HG03064 (cell line): ENCODE measurements at regions not wholly inside any gene's neighbourhood (a gene's known extent, or its start where the extent isn't known, plus 50 kb on each side); places are given as distances from the start of the nearest gene placed in this dataset.
"Not testable (repeated sequence)": the region's sequence is repeated elsewhere in the genome, so short reads cannot be mapped to it uniquely, and the experiment has no call there.

Experiments used
- ATAC-seq: cut with Tn5 transposase; IDR thresholded peaks from one replicate; pipeline ENCODE4 v1.9.1; 2021; ENCODE audit warnings: low read depth; ENCODE audit not compliant: unreplicated experiment

- no peak for ATAC-seq
Observed at GRCh38 chr3:10653866-10654611, 148.7 kb upstream of the ATP2B2 start.

GRCh38 chr3:10655105-10655504 is 149.7 kb upstream of the ATP2B2 start:
- no peak for ATAC-seq

GRCh38 chr3:10657339-10657738 is 152.0 kb upstream of the ATP2B2 start:
- ATAC-seq = not testable (repeated sequence)

DNA sequence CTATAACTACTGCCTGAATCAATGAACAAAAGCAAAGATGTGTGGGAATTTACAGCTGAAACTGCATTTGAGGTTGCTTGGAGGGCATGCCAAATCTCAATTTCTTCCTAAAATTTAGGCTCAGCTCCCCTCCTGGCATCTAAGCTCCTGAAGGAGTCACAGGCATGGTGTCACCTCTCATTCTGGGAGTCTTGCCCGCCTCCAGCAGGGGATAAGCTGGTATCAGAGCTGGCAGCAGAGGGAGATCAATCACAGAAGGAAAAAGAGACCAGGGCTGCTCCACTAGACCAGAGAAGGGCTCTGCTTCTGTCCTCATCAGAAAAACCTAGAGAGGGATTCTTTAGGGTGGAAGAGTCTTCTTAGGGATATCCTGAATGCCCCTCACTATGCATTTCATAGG is 150.4 kb upstream of the SLC6A11 start:
- ATAC-seq = no peak

- no peak for ATAC-seq
Observed at GRCh38 chr3:10666621-10667020, 149.4 kb upstream of the SLC6A11 start.

DNA sequence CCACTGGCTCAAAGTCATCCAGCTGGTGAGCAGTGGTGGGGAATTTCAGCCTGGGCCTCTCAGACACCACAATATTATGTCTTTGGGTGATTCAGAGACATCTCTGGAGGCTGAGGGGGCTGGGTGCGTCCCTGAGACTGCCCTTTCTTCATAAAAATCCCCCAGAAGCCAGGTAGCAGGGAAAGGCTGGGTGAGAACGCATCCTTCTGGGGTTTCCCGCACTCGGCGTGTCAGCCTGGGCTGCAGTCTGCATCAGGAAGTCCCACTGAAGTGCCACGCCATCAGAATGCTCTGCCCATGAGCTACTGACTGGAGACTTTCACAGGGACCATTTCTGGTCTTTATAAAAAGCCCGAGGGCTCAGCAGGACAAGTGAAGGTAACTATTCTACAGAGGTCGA is 148.8 kb upstream of the SLC6A11 start:
- no peak for ATAC-seq

GRCh38 chr3:10667901-10668476 is 148.0 kb upstream of the SLC6A11 start:
- no peak for ATAC-seq

DNA sequence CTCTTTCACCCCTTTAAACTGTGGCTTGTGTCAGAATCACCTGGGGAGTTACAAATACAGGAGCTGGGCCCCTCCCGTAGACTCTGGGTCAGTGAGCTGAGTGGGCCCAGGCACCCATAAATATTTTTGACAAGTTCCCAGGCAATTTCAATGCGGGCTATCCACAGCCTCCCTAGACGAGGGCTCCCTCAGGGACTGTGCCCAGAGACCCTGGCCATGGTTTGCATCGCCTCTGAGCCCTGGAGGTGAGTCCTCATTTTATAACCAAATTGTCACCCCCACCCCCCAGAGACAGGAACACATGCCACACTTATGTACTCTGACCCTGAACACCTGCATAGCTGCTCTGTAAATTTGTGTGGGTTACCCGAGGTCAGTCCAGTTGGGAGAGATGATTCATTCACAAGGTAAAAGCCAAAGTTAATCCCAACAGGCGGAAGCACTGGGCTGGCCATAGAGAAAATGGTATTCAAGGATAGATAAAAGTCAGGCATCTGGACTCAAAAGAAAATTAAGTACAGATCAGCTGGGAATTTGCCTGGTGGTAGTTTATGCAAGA is 146.5 kb upstream of the SLC6A11 start:
- ATAC-seq = no peak

- ATAC-seq = no peak
Observed at GRCh38 chr3:10672422-10672821, 143.6 kb upstream of the SLC6A11 start.

DNA sequence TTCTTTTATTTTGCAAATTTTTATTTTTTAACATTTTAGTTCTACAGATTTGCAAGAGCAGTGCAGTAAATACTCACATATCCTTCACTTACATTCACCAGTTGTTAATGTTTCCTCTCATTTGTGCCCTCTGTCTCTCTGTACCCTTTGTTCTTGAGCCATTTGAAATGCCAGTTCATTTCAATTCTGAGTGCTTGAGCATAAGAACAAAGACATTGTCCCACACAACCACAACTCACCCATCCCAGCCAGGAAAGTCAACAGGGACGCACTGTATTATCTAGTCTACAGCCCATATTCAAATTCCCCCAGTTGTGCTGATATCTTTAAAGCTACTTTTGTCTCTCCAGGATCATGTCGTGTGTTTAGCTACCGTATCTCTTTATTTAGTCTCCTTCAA is 141.4 kb upstream of the SLC6A11 start:
- no peak for ATAC-seq

DNA sequence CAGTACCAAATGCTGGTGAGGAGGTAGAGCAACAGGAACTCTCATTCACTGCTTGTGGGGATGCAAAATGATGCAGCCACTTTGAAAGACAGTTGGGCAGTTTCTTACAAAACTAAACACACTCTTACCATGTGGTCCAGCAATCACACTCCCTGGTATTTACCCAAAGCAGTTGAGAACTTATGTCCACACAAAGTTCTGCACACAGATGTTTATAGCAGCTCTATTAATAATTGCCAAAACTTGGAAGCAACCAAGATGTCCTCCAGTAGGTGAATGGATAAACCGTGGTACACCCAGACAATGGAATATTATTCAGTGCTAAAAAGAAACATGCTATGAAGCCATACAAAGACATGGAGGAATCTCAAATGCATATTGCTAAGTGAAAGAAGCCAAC is 139.1 kb upstream of the SLC6A11 start:
- no peak for ATAC-seq

GRCh38 chr3:10678796-10679376 is 137.1 kb upstream of the SLC6A11 start:
- ATAC-seq = no peak

GRCh38 chr3:10680796-10681195 is 135.2 kb upstream of the SLC6A11 start:
- ATAC-seq = no peak

- ATAC-seq = no peak
Observed at GRCh38 chr3:10682692-10683091, 133.3 kb upstream of the SLC6A11 start.

DNA sequence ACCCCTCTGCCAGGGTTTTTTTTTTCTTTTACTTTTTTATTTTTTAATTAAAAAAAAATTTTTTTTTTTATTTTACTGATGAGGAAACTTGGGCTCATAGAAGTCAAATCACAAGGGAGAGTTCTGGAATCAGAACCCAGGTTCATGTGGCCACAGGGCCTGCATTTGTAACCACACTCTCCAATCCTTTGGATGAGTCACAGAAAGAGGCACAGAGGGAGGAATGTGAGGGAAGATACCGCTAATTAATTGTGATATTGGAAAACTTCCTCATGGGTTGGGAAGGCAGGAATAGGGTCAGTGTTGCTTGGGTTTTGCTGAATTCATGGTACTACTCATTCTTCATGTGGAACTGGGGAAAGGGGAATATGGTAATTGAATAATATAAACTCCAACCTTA is 132.9 kb upstream of the SLC6A11 start:
- no peak for ATAC-seq

DNA sequence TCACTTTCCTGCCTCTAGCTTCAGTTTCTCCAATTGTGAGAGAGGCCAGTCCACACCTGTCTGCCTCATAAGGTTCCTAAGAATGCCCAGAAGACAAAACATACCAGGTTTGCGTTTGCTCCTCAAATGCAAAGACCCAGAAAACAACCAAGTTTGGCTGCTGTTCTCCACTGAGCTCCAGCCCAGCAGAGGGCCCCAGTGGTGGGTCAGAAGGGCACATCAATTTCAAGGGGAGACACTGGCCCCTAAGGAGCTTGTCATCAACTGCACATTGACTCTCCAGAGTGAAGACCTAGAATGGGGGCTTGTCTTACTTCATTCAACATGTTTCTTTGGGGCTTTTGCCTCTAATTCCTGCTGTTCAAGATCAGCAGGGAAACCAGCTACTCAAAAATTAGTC is 127.9 kb upstream of the SLC6A11 start:
- ATAC-seq = no peak

GRCh38 chr3:10688548-10689172 is 127.4 kb upstream of the SLC6A11 start:
- no peak for ATAC-seq

DNA sequence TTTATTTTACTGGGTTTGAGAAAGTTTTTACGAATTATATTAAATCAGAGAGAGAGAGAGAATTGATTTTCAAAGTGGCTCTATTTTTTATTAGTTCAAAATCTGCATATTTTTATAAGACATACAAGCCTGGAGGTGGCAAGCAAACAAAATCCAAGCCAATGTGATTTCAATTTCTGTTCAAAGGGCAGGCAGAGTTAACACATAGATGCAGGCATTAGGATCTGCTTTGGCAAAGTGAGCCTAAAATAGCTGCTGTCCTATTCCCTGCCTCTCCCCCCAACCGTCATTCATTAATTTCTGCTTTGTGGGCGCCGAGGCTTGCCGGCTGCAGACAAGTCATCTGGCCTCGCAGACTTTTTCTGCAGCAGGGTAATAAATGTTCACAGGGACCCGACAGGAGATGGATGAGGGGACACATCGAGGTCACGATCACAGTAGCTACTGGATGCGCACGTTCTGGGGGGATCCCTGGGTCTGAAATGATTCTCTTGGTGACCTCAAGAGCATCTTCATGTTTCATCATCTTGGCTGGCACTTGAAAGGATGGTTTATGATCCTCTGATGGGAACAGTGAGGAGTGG is 123.9 kb upstream of the SLC6A11 start:
- no peak for ATAC-seq

DNA sequence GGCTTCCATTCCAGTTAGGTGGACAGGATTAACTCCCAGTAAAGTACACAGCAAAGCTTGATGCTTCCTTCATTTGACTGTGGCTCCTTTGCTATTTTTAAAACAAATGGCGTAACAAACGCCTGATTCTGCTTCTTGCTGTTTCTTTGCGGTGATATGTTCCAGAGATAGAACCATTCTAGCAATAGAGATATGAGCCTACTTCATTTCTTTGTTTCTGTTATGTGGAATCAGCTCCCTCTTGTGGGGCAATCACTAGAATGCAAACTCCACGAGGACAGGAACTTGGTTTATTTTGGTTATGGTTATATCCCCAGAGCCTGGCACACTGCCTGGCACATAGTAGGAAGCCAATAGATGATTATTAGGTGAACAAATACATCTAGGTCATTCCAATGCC is 122.6 kb upstream of the SLC6A11 start:
- ATAC-seq = no peak

GRCh38 chr3:10694179-10694578 is 121.8 kb upstream of the SLC6A11 start:
- no peak for ATAC-seq

DNA sequence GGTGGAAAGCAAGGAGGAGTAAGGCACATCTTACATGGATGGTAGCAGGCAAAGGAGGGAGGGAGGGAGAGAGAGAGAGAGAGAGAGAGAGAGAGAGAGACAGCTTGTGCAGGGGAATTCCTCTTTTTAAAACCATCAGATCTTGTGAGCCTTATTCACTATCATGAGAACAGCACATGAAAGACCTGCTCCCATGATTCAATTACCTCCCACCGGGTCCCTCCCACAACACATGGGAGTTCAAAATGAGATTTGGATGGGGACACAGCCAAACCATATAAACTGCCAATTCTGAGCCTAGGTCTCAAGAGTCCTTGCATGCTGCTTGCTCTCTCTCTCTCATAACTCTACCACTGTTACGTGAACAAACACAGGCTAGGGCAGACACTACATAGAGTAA is 120.8 kb upstream of the SLC6A11 start:
- ATAC-seq = not testable (repeated sequence)
